ENCODE measurements at regions not wholly inside any gene's neighbourhood (a gene's known extent, or its start where the extent isn't known, plus 50 kb on each side); places are given as distances from the start of the nearest gene placed in this dataset.

DNA sequence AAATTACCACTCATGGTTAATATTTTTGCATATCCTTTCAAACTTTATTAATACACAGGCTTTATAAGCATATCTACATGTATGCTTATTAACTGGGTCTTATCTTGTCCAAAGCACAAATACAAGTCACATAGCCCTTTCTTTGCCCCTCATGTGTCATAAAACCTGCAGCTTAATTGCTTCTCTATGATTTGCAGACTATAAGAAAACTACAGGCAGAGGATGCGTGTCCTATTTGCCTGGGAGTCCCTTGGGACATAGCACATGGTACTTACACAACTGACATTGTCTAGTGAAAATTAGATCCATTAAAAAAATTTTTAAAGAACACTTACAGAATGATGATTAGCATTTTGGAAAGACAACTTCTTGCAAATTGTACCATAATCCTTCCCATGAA is 190.5 kb upstream of the PLEKHA5 start:
- H3K36me3 Mint-ChIP-seq (ENCODE audit: insufficient read depth): peaks cover 2% of the 10 kb centered on the region
- H3K27ac Mint-ChIP-seq: no peak overlapping the region

DNA sequence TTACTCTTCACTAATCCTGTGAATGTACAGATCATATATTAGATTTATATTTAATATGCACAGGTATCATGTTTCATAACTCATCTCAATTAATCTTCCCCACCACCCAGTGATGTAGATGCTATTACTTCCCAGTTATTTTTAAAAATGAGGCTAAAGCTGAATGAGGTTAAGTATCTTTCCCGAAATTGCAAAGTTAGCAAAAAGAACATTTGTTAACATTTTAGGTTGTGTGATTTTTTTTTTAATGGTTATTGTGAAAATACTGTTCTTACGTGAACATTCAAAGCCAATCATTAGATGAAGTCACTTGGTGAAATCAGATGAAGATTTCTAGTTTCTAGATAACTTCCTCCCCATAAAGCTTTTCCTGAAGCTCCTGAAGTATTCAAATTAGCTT is 186.9 kb upstream of the PLEKHA5 start:
- Mint-ChIP-seq H3K9me3 (ENCODE audit: low read depth) (no peaks in the 10 kb centered on the region), H3K4me1 (ENCODE audit: low read depth) (peaks cover 14% of the 10 kb centered on the region), H3K36me3 (ENCODE audit: insufficient read depth) (no peaks in the 10 kb centered on the region), H3K27ac (no peak overlapping the region), H3K27me3 (peaks cover 56% of the 10 kb centered on the region), H3K4me3 (ENCODE audit: low read depth) (no peak overlapping the region)
- TF ChIP-seq, protein P1, sequence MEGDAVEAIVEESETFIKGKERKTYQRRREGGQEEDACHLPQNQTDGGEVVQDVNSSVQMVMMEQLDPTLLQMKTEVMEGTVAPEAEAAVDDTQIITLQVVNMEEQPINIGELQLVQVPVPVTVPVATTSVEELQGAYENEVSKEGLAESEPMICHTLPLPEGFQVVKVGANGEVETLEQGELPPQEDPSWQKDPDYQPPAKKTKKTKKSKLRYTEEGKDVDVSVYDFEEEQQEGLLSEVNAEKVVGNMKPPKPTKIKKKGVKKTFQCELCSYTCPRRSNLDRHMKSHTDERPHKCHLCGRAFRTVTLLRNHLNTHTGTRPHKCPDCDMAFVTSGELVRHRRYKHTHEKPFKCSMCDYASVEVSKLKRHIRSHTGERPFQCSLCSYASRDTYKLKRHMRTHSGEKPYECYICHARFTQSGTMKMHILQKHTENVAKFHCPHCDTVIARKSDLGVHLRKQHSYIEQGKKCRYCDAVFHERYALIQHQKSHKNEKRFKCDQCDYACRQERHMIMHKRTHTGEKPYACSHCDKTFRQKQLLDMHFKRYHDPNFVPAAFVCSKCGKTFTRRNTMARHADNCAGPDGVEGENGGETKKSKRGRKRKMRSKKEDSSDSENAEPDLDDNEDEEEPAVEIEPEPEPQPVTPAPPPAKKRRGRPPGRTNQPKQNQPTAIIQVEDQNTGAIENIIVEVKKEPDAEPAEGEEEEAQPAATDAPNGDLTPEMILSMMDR (IDR thresholded peaks at IDR 0.05; ENCODE audit: unreplicated experiment): no peak
- no peak for DNase-seq (ENCODE audit: low spot score, unreplicated experiment)

More for the DNA sequence above, 190.5 kb upstream of the PLEKHA5 start:
- no peak overlapping the region for H3K4me3 Mint-ChIP-seq (ENCODE audit: low read depth)
- peaks cover 3% of the 10 kb centered on the region for H3K9me3 Mint-ChIP-seq (ENCODE audit: low read depth)
- peaks cover 20% of the 10 kb centered on the region for H3K4me1 Mint-ChIP-seq (ENCODE audit: low read depth)
- peaks cover 63% of the 10 kb centered on the region for H3K27me3 Mint-ChIP-seq
- TF ChIP-seq, protein P1 (IDR thresholded peaks at IDR 0.05; ENCODE audit: unreplicated experiment): no peak
- no peak for DNase-seq (ENCODE audit: low spot score, unreplicated experiment)

DNA sequence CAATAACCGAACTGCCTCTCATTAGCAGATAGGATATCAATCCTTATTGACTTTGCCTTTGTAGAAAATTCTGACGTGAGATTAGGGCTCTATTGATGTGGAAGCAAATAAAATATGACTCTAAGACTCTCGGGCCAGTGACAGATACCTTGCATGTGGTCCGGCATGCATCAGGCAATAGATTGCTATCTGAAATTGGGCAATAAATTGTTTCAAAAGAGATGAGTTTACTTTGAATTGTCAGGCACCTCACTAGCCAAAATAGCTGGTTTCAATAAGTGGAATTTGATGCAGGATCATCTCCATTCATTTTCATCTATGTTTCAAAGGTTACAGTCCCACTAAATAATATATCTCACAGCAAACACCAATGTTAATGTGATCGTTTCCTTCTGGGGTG is 186.3 kb upstream of the PLEKHA5 start:
- no peak overlapping the region for H3K4me3 Mint-ChIP-seq (ENCODE audit: low read depth)
- TF ChIP-seq, protein P1 (IDR thresholded peaks at IDR 0.05; ENCODE audit: unreplicated experiment): no peak
- H3K9me3 Mint-ChIP-seq (ENCODE audit: low read depth): no peaks in the 10 kb centered on the region
- H3K36me3 Mint-ChIP-seq (ENCODE audit: insufficient read depth): no peaks in the 10 kb centered on the region
- DNase-seq (ENCODE audit: low spot score, unreplicated experiment): no peak
- H3K4me1 Mint-ChIP-seq (ENCODE audit: low read depth): peaks cover 14% of the 10 kb centered on the region
- no peak overlapping the region for H3K27ac Mint-ChIP-seq
- peaks cover 51% of the 10 kb centered on the region for H3K27me3 Mint-ChIP-seq

DNA sequence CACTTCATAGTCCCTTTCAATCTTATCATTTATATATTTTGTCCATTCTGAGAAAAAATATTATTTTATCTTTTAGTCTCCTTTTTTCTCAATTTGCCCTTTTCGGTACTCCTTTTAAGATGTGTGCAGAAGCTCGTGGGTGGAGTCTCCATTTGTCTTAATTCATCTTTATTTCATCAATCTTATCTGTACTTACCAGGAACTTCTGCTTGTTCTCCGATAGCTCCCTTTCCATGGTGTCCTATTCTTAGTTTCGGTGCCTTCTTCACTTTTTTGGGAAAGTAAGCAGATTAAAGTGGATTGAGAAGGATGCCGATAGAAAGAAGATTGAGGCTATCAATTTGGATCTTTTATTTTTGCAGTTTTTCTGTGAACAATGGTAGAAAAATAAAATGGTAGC is 183.4 kb upstream of the PLEKHA5 start:
- TF ChIP-seq, protein P1 (IDR thresholded peaks at IDR 0.05; ENCODE audit: unreplicated experiment): no peak
- H3K9me3 Mint-ChIP-seq (ENCODE audit: low read depth): no peaks in the 10 kb centered on the region
- no peak overlapping the region for H3K27ac Mint-ChIP-seq
- no peak overlapping the region for H3K4me3 Mint-ChIP-seq (ENCODE audit: low read depth)
- H3K36me3 Mint-ChIP-seq (ENCODE audit: insufficient read depth): no peaks in the 10 kb centered on the region
- peaks cover 34% of the 10 kb centered on the region for H3K27me3 Mint-ChIP-seq
- no peak for DNase-seq (ENCODE audit: low spot score, unreplicated experiment)
- H3K4me1 Mint-ChIP-seq (ENCODE audit: low read depth): peaks cover 11% of the 10 kb centered on the region

DNA sequence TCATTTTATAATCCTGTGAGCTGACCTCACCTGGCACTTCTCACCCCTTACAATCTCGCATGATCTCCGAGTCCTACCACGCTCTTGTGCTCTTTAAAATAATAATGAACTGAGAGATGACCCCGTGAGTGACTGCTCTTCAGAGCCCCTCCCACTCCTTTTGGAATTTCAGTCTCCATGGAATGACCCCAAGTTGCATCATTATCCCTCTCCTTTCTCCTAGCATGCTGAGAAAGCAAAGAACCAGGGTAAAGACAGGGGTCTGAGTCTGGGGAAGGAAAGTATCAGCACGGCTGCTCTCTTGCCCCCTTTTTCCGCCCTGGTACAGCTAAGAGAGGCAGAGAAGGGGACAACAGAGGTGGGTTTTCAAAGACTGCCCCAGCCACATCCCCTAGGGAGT is 178.3 kb upstream of the PLEKHA5 start:
- H3K27ac Mint-ChIP-seq: no peak overlapping the region
- H3K4me3 Mint-ChIP-seq (ENCODE audit: low read depth): no peak overlapping the region
- peaks cover 30% of the 10 kb centered on the region for H3K27me3 Mint-ChIP-seq
- no peaks in the 10 kb centered on the region for H3K36me3 Mint-ChIP-seq (ENCODE audit: insufficient read depth)
- H3K9me3 Mint-ChIP-seq (ENCODE audit: low read depth): no peaks in the 10 kb centered on the region
- DNase-seq (ENCODE audit: low spot score, unreplicated experiment): no peak
- H3K4me1 Mint-ChIP-seq (ENCODE audit: low read depth): peaks cover 3% of the 10 kb centered on the region
- TF ChIP-seq, protein P1 (IDR thresholded peaks at IDR 0.05; ENCODE audit: unreplicated experiment): no peak
